ENCODE measurements at regions not wholly inside any gene's neighbourhood (a gene's known extent, or its start where the extent isn't known, plus 50 kb on each side); places are given as distances from the start of the nearest gene placed in this dataset.

DNA sequence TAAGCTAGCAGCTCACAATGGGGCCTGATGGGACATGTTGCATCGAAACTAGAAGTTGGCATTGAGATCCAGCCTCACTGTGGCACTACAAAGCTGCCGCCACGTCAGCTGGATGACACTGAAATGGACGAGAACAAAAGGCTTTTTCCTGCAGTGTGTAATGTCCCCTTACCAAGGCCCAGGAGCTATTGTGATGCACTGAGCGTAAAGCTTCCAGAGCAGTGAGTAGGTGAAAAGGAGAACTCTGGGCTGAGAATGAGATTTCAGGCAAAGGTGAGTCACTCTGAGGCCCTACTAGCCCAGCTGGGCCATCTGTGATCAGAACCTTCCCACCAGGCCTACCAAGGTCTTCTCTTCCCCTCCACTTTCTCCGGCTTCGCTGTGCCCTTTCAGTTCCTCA lies 528.1 kb upstream of the KLF4 start:
- TF ChIP-seq CTCF (conservative IDR thresholded peaks at IDR 0.05; ENCODE audit: low read length) (no peak), EZH2phosphoT487 (IDR thresholded peaks at IDR 0.05; ENCODE audit: borderline replicate concordance) (no peak)

Measured in Loucy (cell line).